ENCODE measurements at regions not wholly inside any gene's neighbourhood (a gene's known extent, or its start where the extent isn't known, plus 50 kb on each side); places are given as distances from the start of the nearest gene placed in this dataset.

- H3K36me3 ChIP-seq = no peaks in the 10 kb centered on the region
- no peaks in the 10 kb centered on the region for H3K4me1 ChIP-seq
- H3K27ac ChIP-seq = no peak overlapping the region
- no peak for ATAC-seq
- TF ChIP-seq, protein P1, sequence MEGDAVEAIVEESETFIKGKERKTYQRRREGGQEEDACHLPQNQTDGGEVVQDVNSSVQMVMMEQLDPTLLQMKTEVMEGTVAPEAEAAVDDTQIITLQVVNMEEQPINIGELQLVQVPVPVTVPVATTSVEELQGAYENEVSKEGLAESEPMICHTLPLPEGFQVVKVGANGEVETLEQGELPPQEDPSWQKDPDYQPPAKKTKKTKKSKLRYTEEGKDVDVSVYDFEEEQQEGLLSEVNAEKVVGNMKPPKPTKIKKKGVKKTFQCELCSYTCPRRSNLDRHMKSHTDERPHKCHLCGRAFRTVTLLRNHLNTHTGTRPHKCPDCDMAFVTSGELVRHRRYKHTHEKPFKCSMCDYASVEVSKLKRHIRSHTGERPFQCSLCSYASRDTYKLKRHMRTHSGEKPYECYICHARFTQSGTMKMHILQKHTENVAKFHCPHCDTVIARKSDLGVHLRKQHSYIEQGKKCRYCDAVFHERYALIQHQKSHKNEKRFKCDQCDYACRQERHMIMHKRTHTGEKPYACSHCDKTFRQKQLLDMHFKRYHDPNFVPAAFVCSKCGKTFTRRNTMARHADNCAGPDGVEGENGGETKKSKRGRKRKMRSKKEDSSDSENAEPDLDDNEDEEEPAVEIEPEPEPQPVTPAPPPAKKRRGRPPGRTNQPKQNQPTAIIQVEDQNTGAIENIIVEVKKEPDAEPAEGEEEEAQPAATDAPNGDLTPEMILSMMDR (IDR thresholded peaks at IDR 0.05) = no peak
- no peak for TF ChIP-seq POLR2A (IDR thresholded peaks at IDR 0.05)
- DNase-seq = no peak
- intact Hi-C loops (cut with DNase I) = no loop called here
- H3K27me3 ChIP-seq = peaks cover 0 to 10% (median 0%) of the 10 kb centered on the region in 9 donors
- WGBS, 4 donors = 56 to 76% (median 69%) methylated on average over 5 of the region's 5 CpGs
- H3K9me3 ChIP-seq = peaks cover 0 to 7% (median under 1%) of the 10 kb centered on the region in 12 donors
- H3K4me3 ChIP-seq = no peak overlapping the region
These were observed 264.8 kb upstream of the KIF2A start for GRCh38 chr5:62041156-62041756.

DNA sequence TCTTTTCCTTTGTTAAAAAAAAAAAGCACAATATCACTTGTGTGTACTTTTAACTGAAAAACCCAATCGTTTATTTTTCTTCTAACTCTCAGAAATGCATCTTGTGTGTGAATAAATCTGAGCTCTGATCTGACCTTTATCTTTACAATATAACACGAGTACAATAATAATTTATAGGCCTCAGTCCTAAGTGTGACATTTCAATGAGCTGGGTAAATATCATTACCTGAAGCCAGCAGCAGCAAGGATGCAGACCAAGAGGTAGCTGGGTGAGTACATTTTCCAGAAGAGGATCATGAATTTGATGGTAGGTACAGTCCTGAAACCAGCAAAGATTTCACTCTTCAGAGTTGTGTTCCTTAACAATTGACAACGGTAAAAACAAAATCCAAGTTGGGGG lies 264.0 kb upstream of the KIF2A start:
- intact Hi-C loops (cut with DNase I) = no loop called here
- H3K36me3 ChIP-seq = no peaks in the 10 kb centered on the region
- WGBS, 4 donors = 64 to 67% (median 66%) methylated on average over 3 of the region's 3 CpGs
- peaks cover 0 to 10% (median 0%) of the 10 kb centered on the region in 9 donors for H3K27me3 ChIP-seq
- TF ChIP-seq POLR2A (IDR thresholded peaks at IDR 0.05) = no peak
- TF ChIP-seq, protein P1 (IDR thresholded peaks at IDR 0.05) = no peak
- no peak for ATAC-seq
- H3K9me3 ChIP-seq = peaks cover 0 to 9% (median 2%) of the 10 kb centered on the region in 12 donors
- DNase-seq = no peak
- H3K4me3 ChIP-seq = no peak overlapping the region
- no peaks in the 10 kb centered on the region for H3K4me1 ChIP-seq
- no peak overlapping the region for H3K27ac ChIP-seq

DNA sequence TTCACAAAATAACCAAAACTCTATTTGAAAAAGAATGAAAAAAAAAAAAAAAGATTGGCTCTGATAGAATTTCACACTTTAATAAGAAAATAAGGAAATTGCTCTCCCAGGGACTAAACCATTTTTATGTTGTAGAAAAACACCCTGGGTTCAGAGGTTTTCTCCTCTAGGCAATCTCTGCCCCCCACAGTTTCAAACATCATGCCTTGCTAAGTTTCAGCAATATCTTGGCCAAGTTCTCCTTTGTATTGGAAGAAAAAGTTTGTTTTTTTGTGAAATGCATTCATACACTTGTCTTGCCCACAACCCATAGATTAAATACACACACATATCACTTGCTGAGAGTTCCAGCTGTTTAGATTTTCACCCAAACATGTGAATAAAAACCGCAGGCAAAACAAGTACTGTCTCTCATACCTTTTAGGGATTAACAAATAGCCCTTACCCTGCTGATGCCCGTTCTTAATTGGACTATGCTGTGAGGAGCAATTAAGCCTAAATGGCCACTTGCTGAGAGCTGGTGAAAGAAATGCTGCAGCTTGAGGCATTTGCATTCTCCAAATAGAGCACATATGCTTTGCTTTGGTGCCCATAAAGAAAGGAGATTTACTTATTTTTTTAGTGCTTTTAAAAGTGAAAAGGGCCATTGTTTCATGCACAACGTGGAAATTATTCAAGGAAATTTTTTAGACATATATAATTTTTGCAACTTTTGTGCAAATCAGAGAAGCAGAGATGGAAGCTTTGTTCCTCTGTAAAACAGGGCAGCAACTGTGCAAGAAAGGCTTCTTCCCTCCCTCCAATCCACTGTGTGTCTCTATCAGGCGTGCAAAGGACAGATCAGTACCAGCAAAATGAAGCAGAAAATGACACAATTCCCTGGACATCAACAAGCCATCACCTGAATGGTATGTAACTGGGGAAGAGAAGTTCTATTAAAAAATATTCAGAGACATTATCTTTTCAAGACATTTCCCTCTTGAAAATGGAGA lies 262.4 kb upstream of the KIF2A start:
- H3K27me3 ChIP-seq = peaks cover 0 to 9% (median 0%) of the 10 kb centered on the region in 9 donors
- no peaks in the 10 kb centered on the region for H3K36me3 ChIP-seq
- no peaks in the 10 kb centered on the region for H3K4me1 ChIP-seq
- no peak overlapping the region for H3K27ac ChIP-seq
- H3K4me3 ChIP-seq = no peak overlapping the region
- no peak for TF ChIP-seq POLR2A (IDR thresholded peaks at IDR 0.05)
- TF ChIP-seq, protein P1 (IDR thresholded peaks at IDR 0.05) = no peak
- no peak for ATAC-seq
- WGBS, 4 donors = 7 to 14% (median 10%) methylated on average over 4 of the region's 4 CpGs
- DNase-seq = no peak
- intact Hi-C loops (cut with DNase I) = no loop called here
- peaks cover 0 to 16% (median 2%) of the 10 kb centered on the region in 12 donors for H3K9me3 ChIP-seq

DNA sequence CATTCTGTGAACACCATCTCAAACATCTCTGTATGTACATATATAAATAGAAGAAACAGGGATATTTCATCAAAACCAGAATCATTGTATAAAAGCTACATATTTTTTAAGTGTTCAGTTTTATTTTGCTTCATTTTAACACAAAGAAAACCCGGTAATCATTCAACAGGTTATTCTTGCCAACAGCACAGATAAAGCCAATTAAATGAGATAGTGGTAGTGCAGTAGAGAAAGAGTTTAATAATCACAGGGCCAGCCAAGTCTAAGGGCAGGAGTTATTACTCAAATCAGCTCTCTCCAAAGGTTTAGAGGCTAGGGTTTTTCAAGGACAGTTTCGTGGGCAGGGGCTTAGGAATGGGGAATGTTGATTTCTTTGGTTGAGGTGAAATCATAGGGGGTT lies 261.0 kb upstream of the KIF2A start:
- 68 to 74% (median 71%) methylated on average over 2 of the region's 2 CpGs for WGBS, 4 donors
- intact Hi-C loops (cut with DNase I) = no loop called here
- ATAC-seq (no peak), DNase-seq (no peak)
- H3K27me3 ChIP-seq = peaks cover 0 to 6% (median 0%) of the 10 kb centered on the region in 9 donors
- TF ChIP-seq POLR2A (IDR thresholded peaks at IDR 0.05) = no peak
- TF ChIP-seq, protein P1 (IDR thresholded peaks at IDR 0.05) = no peak
- H3K27ac ChIP-seq = no peak overlapping the region
- peaks cover 0 to 16% (median 2%) of the 10 kb centered on the region in 12 donors for H3K9me3 ChIP-seq
- no peak overlapping the region for H3K4me3 ChIP-seq
- H3K4me1 ChIP-seq = no peaks in the 10 kb centered on the region
- H3K36me3 ChIP-seq = no peaks in the 10 kb centered on the region
